SU-DHL-6 (cell line): ENCODE measurements at regions not wholly inside any gene's neighbourhood (a gene's known extent, or its start where the extent isn't known, plus 50 kb on each side); places are given as distances from the start of the nearest gene placed in this dataset.

Source experiments
- H2AFZ ChIP-seq: fragments of 200-600 bp; sonication (generic); 2 replicates; pipeline ENCODE4 v1.6.1; 2014; ENCODE audit warnings: low read depth, mild to moderate bottlenecking, moderate library complexity, mixed read lengths, antibody characterized with exemption, low read length; ENCODE audit not compliant: severe bottlenecking
- H3F3A ChIP-seq: fragments of 200-600 bp; shearing (Covaris generic); 2 replicates; pipeline ENCODE4 v1.6.0; 2016; ENCODE audit warnings: antibody characterized with exemption, mild to moderate bottlenecking; ENCODE audit not compliant: insufficient read depth
- H3K27ac ChIP-seq: fragments of 200-600 bp; sonication (generic); 2 replicates; pipeline ENCODE4 v1.5.1; 2016; ENCODE audit warnings: low read depth, mild to moderate bottlenecking, low read length, moderate library complexity, mixed read lengths
- H3K27me3 ChIP-seq: fragments of 200-600 bp; sonication (generic), shearing (Covaris generic); 2 replicates; pipeline ENCODE4 v1.6.0; 2014; ENCODE audit warnings: mild to moderate bottlenecking, low read length
- H3K36me3 ChIP-seq: fragments of 200-600 bp; sonication (generic); 2 replicates; pipeline ENCODE4 v1.6.1; 2014; ENCODE audit warnings: mild to moderate bottlenecking, low read length, mixed read lengths
- H3K4me2 ChIP-seq: fragments of 300-600, 200-600 bp; shearing (Covaris generic), sonication (generic); 2 replicates; pipeline ENCODE4 v1.6.0; 2014; ENCODE audit warnings: low read length, low read depth, mild to moderate bottlenecking; ENCODE audit not compliant: poor library complexity, severe bottlenecking
- H3K4me3 ChIP-seq: fragments of 200-600 bp; sonication (generic); 2 replicates; pipeline ENCODE4 v1.5.1; 2014; ENCODE audit warnings: antibody characterized with exemption, low read length, mild to moderate bottlenecking, mixed read lengths; ENCODE audit not compliant: insufficient read depth, poor library complexity, severe bottlenecking
- H3K79me2 ChIP-seq: fragments of 200-600 bp; sonication (generic); 2 replicates; pipeline ENCODE4 v1.6.1; 2014; ENCODE audit warnings: mild to moderate bottlenecking, low read length, moderate library complexity; ENCODE audit not compliant: insufficient read depth
- H3K9ac ChIP-seq: fragments of 200-600 bp; sonication (generic); 2 replicates; pipeline ENCODE4 v1.7.0; 2014; ENCODE audit warnings: mild to moderate bottlenecking, low read length
- H3K9me2 ChIP-seq: fragments of 200-600 bp; sonication (generic); replicated peaks from 2 replicates; pipeline ENCODE4 v1.6.1; 2014; ENCODE audit warnings: low read length; ENCODE audit not compliant: insufficient read depth
- H3K9me3 ChIP-seq: fragments of 200-600 bp; sonication (generic); 2 replicates; pipeline ENCODE4 v1.6.1; 2014; ENCODE audit warnings: low read length, mixed read lengths; ENCODE audit not compliant: insufficient read depth
- H4K20me1 ChIP-seq: fragments of 200-600 bp; sonication (generic); 2 replicates; pipeline ENCODE4 v1.6.1; 2014; ENCODE audit warnings: low read depth, mild to moderate bottlenecking, antibody characterized with exemption, low read length, moderate library complexity, mixed read lengths
- EZH2phosphoT487 ChIP-seq: fragments of 200-600 bp; sonication (generic), shearing (Covaris generic); conservative IDR thresholded peaks from 2 replicates; pipeline ENCODE4 v1.6.1; 2018; ENCODE audit warnings: mild to moderate bottlenecking, antibody characterized with exemption, low read length, moderate library complexity, mixed read lengths
- TF ChIP-seq, protein P1 (sequence below): fragments of 200-600 bp; sonication (generic); IDR thresholded peaks from one replicate; pipeline ENCODE4 v1.5.1; 2017; ENCODE audit warnings: antibody characterized with exemption, mild to moderate bottlenecking, low read length, moderate library complexity; ENCODE audit not compliant: insufficient read depth, poor library complexity, severe bottlenecking

GRCh38 chr7:26489906-26490639, 198.4 kb downstream of the SNX10 start:
- Histone ChIP-seq H4K20me1 (no peaks in the 10 kb centered on the region), H3K79me2 (no peaks in the 10 kb centered on the region), H3K27ac (no peak overlapping the region), H2AFZ (no peak overlapping the region), H3K36me3 (no peaks in the 10 kb centered on the region), H3F3A (no peaks in the 10 kb centered on the region), H3K9me3 (no peaks in the 10 kb centered on the region), H3K9ac (no peak overlapping the region), H3K4me2 (no peak overlapping the region), H3K9me2 (no peaks in the 10 kb centered on the region), H3K4me3 (no peak overlapping the region), H3K27me3 (no peaks in the 10 kb centered on the region)
- TF ChIP-seq EZH2phosphoT487, result no peak
- TF ChIP-seq, protein P1, sequence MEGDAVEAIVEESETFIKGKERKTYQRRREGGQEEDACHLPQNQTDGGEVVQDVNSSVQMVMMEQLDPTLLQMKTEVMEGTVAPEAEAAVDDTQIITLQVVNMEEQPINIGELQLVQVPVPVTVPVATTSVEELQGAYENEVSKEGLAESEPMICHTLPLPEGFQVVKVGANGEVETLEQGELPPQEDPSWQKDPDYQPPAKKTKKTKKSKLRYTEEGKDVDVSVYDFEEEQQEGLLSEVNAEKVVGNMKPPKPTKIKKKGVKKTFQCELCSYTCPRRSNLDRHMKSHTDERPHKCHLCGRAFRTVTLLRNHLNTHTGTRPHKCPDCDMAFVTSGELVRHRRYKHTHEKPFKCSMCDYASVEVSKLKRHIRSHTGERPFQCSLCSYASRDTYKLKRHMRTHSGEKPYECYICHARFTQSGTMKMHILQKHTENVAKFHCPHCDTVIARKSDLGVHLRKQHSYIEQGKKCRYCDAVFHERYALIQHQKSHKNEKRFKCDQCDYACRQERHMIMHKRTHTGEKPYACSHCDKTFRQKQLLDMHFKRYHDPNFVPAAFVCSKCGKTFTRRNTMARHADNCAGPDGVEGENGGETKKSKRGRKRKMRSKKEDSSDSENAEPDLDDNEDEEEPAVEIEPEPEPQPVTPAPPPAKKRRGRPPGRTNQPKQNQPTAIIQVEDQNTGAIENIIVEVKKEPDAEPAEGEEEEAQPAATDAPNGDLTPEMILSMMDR, result no peak

DNA sequence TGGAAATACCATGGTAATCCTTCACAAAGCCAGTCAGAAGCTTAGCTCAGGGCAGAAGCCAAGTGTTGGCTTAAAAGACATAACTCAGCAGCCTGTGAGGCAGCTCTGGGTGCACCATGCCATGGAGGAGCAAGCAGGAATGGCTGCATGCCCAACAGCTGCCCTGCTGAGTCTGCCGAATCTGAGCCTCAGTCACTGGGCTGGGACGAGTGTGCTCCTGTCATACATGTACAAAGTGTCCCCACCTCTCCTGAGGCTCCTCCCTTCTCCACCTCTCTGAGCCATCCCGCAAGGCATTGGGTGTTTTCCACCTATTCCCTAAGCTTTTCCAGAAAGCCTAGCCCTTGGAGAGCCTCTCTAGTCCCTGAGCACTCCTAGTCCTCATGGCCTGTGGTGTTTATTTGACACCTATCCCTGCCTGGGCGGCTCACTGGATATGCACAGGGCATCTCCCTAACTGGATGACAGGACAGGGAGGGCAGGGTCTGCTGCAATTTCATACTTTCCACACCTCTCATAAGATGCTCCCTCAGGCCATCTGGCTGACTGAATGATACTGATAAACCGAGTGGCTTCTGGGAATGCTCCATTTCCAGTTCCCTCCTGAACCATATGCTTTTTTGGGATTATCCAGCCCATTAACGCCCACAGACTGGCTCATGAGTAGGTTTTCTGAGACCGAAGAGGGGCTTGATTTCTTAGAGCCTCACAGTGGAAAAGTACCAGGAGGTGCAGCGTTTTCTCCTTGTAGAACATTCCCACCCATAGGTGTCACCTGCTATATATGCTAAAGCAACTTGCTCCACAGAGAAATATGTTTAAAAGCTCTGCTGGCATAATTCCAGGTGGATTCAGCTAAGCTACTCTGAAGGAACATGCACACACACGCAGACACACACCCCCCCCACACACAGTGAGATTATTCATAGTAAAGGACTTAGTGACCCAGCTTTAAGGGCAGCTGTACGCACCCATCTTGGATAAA, 199.3 kb downstream of the SNX10 start:
- Histone ChIP-seq H3K27me3 (no peaks in the 10 kb centered on the region), H4K20me1 (no peaks in the 10 kb centered on the region), H2AFZ (no peak overlapping the region), H3K9ac (no peak overlapping the region), H3K4me3 (no peak overlapping the region), H3K4me2 (no peak overlapping the region), H3K9me2 (no peaks in the 10 kb centered on the region), H3F3A (no peaks in the 10 kb centered on the region), H3K36me3 (no peaks in the 10 kb centered on the region), H3K79me2 (no peaks in the 10 kb centered on the region), H3K27ac (no peak overlapping the region), H3K9me3 (no peaks in the 10 kb centered on the region)
- TF ChIP-seq, protein P1, result no peak
- no peak for TF ChIP-seq EZH2phosphoT487

GRCh38 chr7:26492816-26493215, 201.2 kb downstream of the SNX10 start:
- H3K27me3 ChIP-seq, result no peaks in the 10 kb centered on the region
- H3K4me3 ChIP-seq, result no peak overlapping the region
- H3K9ac ChIP-seq, result no peak overlapping the region
- no peaks in the 10 kb centered on the region for H4K20me1 ChIP-seq
- H2AFZ ChIP-seq, result no peak overlapping the region
- H3F3A ChIP-seq, result no peaks in the 10 kb centered on the region
- no peak overlapping the region for H3K27ac ChIP-seq
- H3K4me2 ChIP-seq, result no peak overlapping the region
- H3K9me2 ChIP-seq, result no peaks in the 10 kb centered on the region
- no peak for TF ChIP-seq EZH2phosphoT487
- TF ChIP-seq, protein P1, result no peak
- H3K9me3 ChIP-seq, result no peaks in the 10 kb centered on the region
- H3K36me3 ChIP-seq, result no peaks in the 10 kb centered on the region
- no peaks in the 10 kb centered on the region for H3K79me2 ChIP-seq
